ENCODE measurements at regions not wholly inside any gene's neighbourhood (a gene's known extent, or its start where the extent isn't known, plus 50 kb on each side); places are given as distances from the start of the nearest gene placed in this dataset.

- no peaks in the 10 kb centered on the region for H3K36me3 ChIP-seq (ENCODE audit: insufficient read depth, low read length)
- Mint-ChIP-seq H3K4me3 (no peak overlapping the region), H3K9me3 (peaks cover 0 to 10% (median 4%) of the 10 kb centered on the region in 8 donors), H3K36me3 (no peaks in the 10 kb centered on the region), H3K27me3 (no peaks in the 10 kb centered on the region), H3K4me1 (peaks cover 0 to under 1% (median 0%) of the 10 kb centered on the region in 4 donors), H3K27ac (no peak overlapping the region)
- H3K9me3 ChIP-seq (ENCODE audit: control insufficient read depth in 1 of 2, low read length in 2 of 2) = no peaks in the 10 kb centered on the region
- no peaks in the 10 kb centered on the region for H3K27me3 ChIP-seq (ENCODE audit: insufficient read depth, low read length)
- H3K4me3 ChIP-seq (ENCODE audit: low read length in 2 of 2) = no peak overlapping the region
- ChIA-PET CTCF (ENCODE audit: partially characterized antibody) (no interaction called here), POLR2A (ENCODE audit: partially characterized antibody) (no interaction called here)
- intact Hi-C loops (cut with micrococcal nuclease) = no loop called here
- H3K27ac ChIP-seq (ENCODE audit: low read depth, low read length) = no peak overlapping the region
- no peak for DNase-seq
- no peaks in the 10 kb centered on the region for H3K4me1 ChIP-seq (ENCODE audit: insufficient read depth, low read length)
Measured at GRCh38 chrX:82816562-82816961, 691.5 kb upstream of the POU3F4 start.

- H3K36me3 ChIP-seq (ENCODE audit: insufficient read depth, low read length) = no peaks in the 10 kb centered on the region
- ChIA-PET POLR2A (ENCODE audit: partially characterized antibody) (no interaction called here), CTCF (ENCODE audit: partially characterized antibody) (no interaction called here)
- intact Hi-C loops (cut with micrococcal nuclease) = no loop called here
- no peaks in the 10 kb centered on the region for H3K4me1 ChIP-seq (ENCODE audit: insufficient read depth, low read length)
- H3K4me1 Mint-ChIP-seq = no peaks in the 10 kb centered on the region
- H3K4me3 ChIP-seq (ENCODE audit: low read length in 2 of 2) = no peak overlapping the region
- H3K27ac Mint-ChIP-seq = no peak overlapping the region
- H3K27ac ChIP-seq (ENCODE audit: low read depth, low read length) = no peak overlapping the region
- H3K27me3 Mint-ChIP-seq = no peaks in the 10 kb centered on the region
- peaks cover 0 to 10% (median 5%) of the 10 kb centered on the region in 8 donors for H3K9me3 Mint-ChIP-seq
- DNase-seq = no peak
- H3K9me3 ChIP-seq (ENCODE audit: control insufficient read depth in 1 of 2, low read length in 2 of 2) = no peaks in the 10 kb centered on the region
- no peaks in the 10 kb centered on the region for H3K27me3 ChIP-seq (ENCODE audit: insufficient read depth, low read length)
- H3K36me3 Mint-ChIP-seq = no peaks in the 10 kb centered on the region
- H3K4me3 Mint-ChIP-seq = no peak overlapping the region
Measured at GRCh38 chrX:82842286-82842685, 665.8 kb upstream of the POU3F4 start.

- Histone ChIP-seq H3K4me3 (ENCODE audit: low read length in 2 of 2) (no peak overlapping the region), H3K9me3 (ENCODE audit: control insufficient read depth in 1 of 2, low read length in 2 of 2) (no peaks in the 10 kb centered on the region), H3K4me1 (ENCODE audit: insufficient read depth, low read length) (no peaks in the 10 kb centered on the region), H3K27ac (ENCODE audit: low read depth, low read length) (no peak overlapping the region), H3K36me3 (ENCODE audit: insufficient read depth, low read length) (no peaks in the 10 kb centered on the region), H3K27me3 (ENCODE audit: insufficient read depth, low read length) (no peaks in the 10 kb centered on the region)
- H3K27ac Mint-ChIP-seq = no peak overlapping the region
- no peaks in the 10 kb centered on the region for H3K27me3 Mint-ChIP-seq
- ChIA-PET CTCF (ENCODE audit: partially characterized antibody) (no interaction called here), POLR2A (ENCODE audit: partially characterized antibody) (no interaction called here)
- no peaks in the 10 kb centered on the region for H3K4me1 Mint-ChIP-seq
- intact Hi-C loops (cut with micrococcal nuclease) = no loop called here
- DNase-seq = no peak
- H3K4me3 Mint-ChIP-seq = no peak overlapping the region
- H3K9me3 Mint-ChIP-seq = peaks cover 0 to 5% (median 0%) of the 10 kb centered on the region in 8 donors
- H3K36me3 Mint-ChIP-seq = no peaks in the 10 kb centered on the region
Measured at GRCh38 chrX:82848111-82848510, 660.0 kb upstream of the POU3F4 start.

All from CD4-positive, alpha-beta memory T cell (primary cell).